HL-60 (cell line): ENCODE measurements at regions not wholly inside any gene's neighbourhood (a gene's known extent, or its start where the extent isn't known, plus 50 kb on each side); places are given as distances from the start of the nearest gene placed in this dataset.

ENCODE experiments used
- GABPA ChIP-seq: IDR thresholded peaks from 2 replicates; pipeline ENCODE4 v1.6.1; 2012; ENCODE audit warnings: low read depth
- POLR2AphosphoS5 ChIP-seq: IDR thresholded peaks from 2 replicates; pipeline ENCODE4 v1.6.1; 2012; ENCODE audit warnings: low read depth
- SPI1 ChIP-seq: IDR thresholded peaks from 2 replicates; pipeline ENCODE4 v1.6.1; 2012; ENCODE audit warnings: low read depth, mild to moderate bottlenecking, borderline replicate concordance
- TF ChIP-seq, protein P1 (sequence below): IDR thresholded peaks from one replicate; pipeline ENCODE4 v1.5.1; 2011; ENCODE audit warnings: low read length, control low read depth, inconsistent platforms; ENCODE audit not compliant: insufficient read depth
- TF ChIP-seq, protein P2 (sequence below): IDR thresholded peaks from 2 replicates; pipeline ENCODE4 v1.6.1; 2012; ENCODE audit warnings: low read depth; ENCODE audit not compliant: insufficient replicate concordance

DNA sequence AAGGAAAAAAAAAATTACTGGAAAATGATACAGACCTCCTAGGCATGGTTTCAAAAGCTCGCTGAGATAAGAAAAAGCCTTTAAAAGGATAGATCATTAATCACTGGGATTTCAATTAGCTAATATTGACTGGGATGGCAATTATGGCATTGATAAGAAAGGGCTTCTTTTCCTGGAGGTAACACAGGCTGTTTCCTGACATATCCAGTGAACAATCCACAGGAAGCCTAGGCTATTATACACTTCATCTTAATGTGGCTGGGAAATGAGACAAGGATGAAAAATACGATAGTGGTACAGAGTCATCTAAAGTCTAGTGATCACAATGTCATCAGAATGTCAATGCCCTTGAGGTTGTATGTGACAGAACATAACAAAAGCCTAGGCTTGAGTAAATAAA is 1579.3 kb downstream of the C4orf33 start:
- TF ChIP-seq, protein P1, sequence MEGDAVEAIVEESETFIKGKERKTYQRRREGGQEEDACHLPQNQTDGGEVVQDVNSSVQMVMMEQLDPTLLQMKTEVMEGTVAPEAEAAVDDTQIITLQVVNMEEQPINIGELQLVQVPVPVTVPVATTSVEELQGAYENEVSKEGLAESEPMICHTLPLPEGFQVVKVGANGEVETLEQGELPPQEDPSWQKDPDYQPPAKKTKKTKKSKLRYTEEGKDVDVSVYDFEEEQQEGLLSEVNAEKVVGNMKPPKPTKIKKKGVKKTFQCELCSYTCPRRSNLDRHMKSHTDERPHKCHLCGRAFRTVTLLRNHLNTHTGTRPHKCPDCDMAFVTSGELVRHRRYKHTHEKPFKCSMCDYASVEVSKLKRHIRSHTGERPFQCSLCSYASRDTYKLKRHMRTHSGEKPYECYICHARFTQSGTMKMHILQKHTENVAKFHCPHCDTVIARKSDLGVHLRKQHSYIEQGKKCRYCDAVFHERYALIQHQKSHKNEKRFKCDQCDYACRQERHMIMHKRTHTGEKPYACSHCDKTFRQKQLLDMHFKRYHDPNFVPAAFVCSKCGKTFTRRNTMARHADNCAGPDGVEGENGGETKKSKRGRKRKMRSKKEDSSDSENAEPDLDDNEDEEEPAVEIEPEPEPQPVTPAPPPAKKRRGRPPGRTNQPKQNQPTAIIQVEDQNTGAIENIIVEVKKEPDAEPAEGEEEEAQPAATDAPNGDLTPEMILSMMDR = no peak
- TF ChIP-seq GABPA (no peak), POLR2AphosphoS5 (no peak), SPI1 (no peak)
- TF ChIP-seq, protein P2, sequence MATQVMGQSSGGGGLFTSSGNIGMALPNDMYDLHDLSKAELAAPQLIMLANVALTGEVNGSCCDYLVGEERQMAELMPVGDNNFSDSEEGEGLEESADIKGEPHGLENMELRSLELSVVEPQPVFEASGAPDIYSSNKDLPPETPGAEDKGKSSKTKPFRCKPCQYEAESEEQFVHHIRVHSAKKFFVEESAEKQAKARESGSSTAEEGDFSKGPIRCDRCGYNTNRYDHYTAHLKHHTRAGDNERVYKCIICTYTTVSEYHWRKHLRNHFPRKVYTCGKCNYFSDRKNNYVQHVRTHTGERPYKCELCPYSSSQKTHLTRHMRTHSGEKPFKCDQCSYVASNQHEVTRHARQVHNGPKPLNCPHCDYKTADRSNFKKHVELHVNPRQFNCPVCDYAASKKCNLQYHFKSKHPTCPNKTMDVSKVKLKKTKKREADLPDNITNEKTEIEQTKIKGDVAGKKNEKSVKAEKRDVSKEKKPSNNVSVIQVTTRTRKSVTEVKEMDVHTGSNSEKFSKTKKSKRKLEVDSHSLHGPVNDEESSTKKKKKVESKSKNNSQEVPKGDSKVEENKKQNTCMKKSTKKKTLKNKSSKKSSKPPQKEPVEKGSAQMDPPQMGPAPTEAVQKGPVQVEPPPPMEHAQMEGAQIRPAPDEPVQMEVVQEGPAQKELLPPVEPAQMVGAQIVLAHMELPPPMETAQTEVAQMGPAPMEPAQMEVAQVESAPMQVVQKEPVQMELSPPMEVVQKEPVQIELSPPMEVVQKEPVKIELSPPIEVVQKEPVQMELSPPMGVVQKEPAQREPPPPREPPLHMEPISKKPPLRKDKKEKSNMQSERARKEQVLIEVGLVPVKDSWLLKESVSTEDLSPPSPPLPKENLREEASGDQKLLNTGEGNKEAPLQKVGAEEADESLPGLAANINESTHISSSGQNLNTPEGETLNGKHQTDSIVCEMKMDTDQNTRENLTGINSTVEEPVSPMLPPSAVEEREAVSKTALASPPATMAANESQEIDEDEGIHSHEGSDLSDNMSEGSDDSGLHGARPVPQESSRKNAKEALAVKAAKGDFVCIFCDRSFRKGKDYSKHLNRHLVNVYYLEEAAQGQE = no peak
